ENCODE measurements at regions not wholly inside any gene's neighbourhood (a gene's known extent, or its start where the extent isn't known, plus 50 kb on each side); places are given as distances from the start of the nearest gene placed in this dataset.

DNA sequence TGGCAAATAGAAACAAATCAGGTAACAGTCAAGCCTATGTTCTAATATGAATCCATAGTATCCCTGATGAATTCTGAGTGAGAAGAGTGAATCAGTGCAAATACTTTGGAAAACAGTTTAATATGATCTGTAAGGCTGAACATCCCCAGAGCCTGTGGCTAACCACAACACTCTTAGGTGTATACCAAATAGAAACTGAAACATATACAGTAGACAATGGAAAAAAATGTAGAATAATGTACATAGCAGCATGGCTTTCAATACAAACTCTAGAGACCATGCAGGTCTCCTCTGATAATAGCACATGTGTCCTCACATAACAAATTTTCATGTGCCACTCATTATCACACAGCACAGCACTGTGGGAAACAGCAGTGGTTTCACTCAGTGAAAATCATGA lies 513.6 kb downstream of the CDY2B start:
- TF ChIP-seq, protein P1, sequence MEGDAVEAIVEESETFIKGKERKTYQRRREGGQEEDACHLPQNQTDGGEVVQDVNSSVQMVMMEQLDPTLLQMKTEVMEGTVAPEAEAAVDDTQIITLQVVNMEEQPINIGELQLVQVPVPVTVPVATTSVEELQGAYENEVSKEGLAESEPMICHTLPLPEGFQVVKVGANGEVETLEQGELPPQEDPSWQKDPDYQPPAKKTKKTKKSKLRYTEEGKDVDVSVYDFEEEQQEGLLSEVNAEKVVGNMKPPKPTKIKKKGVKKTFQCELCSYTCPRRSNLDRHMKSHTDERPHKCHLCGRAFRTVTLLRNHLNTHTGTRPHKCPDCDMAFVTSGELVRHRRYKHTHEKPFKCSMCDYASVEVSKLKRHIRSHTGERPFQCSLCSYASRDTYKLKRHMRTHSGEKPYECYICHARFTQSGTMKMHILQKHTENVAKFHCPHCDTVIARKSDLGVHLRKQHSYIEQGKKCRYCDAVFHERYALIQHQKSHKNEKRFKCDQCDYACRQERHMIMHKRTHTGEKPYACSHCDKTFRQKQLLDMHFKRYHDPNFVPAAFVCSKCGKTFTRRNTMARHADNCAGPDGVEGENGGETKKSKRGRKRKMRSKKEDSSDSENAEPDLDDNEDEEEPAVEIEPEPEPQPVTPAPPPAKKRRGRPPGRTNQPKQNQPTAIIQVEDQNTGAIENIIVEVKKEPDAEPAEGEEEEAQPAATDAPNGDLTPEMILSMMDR (IDR thresholded peaks at IDR 0.05), result no peak
- no peak for TF ChIP-seq POLR2A (IDR thresholded peaks at IDR 0.05)
